SHP77 (cell line): ENCODE measurements at regions not wholly inside any gene's neighbourhood (a gene's known extent, or its start where the extent isn't known, plus 50 kb on each side); places are given as distances from the start of the nearest gene placed in this dataset.

Source experiments
- DNase-seq, 2 experiments: peaks; one replicate each; lab custom pipeline; 2025; lab: John Stamatoyannopoulos, UW

- DNase-seq, result no peak
Measured at GRCh38 chr1:57868239-57868638, 444.4 kb upstream of the DAB1 start.

DNA sequence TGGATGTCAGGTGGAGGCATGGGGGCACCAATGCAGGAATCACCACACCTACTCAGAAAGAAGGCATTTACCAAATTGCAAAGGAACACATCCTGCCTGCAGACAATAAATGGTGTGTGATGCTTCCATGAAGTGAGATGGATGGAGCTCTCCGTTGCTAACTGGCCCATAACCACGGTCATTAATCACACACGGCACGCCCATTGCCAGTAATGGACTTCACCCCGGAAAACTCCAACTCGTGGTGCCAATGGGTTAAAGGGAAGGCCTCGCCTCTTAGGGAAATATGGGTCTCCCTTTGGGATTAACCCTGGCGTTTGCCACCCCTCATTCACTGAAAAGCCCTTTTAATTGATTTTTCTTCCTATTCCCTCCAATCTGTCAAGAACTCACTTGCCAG, 443.1 kb upstream of the DAB1 start:
- DNase-seq, result no peak

DNA sequence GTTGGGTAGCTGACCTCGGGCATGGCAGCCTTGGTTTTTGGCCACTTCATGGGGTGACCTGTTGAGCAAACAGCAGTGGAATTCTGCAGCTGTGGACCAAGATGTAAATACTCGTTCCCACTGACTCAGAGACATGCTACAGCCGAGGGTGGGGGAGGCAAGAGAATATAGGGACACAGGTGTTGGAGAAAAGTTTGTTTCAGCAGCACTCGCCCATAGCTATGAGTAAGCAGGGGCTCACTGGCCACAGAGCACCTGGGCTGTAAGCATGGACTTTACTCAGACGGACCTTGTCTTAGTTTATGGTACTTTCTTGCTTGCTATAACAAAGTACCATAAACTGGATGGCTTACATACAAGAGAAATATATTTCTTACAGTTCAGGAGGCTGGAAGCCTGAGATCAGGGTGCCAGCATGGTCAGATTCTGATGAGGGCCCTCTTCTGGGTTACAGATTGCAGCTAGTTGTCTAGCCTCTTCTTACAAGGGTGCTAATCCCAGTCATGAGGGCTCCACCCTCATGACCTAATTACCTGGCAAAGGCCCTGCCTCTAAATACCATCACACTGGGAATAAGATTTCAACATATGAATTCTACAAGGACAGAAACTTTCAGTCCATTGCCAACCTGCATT, 437.2 kb upstream of the DAB1 start:
- DNase-seq, result no peak

DNA sequence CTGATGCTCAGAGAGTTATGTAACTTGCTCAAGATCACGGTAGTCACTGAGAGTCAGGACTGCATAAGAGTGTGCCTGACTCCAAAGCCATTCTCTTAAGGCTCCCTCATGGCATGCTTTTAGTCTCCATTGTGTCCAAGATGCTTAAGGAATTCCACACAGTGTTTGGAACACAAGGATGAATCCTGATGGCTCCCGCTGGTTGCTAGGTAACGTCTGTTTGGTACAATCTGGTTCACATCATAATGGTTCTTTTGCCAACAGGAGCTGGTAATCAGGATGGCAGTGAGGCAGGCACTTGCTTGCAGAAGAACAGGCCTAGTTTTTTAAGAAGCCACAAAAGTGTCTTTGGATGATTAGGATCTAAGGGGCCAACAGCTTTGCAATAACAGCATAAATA, 436.5 kb upstream of the DAB1 start:
- DNase-seq, result no peak

GRCh38 chr1:57858740-57859139, 434.9 kb upstream of the DAB1 start:
- DNase-seq, result no peak

GRCh38 chr1:57857809-57858208, 433.9 kb upstream of the DAB1 start:
- DNase-seq, result no peak

DNA sequence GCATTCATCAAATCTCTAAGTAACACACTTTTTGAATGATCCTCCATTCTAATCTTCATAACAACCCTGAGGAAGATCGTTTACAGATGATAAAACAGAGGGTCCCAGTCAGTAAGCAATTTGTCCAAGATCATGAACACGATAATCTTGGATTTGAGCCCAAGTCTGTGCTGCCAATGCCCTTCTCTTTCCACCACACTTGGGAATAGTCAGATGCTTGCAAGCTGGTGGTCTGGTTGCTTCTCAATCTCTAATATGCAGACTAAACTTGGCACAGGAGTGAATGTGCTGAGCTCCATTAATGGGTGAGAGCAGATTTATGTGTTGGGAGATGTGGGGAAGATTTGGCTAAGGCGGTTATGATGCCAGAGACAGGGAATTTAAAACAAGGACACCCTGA, 430.6 kb upstream of the DAB1 start:
- no peak for DNase-seq

DNA sequence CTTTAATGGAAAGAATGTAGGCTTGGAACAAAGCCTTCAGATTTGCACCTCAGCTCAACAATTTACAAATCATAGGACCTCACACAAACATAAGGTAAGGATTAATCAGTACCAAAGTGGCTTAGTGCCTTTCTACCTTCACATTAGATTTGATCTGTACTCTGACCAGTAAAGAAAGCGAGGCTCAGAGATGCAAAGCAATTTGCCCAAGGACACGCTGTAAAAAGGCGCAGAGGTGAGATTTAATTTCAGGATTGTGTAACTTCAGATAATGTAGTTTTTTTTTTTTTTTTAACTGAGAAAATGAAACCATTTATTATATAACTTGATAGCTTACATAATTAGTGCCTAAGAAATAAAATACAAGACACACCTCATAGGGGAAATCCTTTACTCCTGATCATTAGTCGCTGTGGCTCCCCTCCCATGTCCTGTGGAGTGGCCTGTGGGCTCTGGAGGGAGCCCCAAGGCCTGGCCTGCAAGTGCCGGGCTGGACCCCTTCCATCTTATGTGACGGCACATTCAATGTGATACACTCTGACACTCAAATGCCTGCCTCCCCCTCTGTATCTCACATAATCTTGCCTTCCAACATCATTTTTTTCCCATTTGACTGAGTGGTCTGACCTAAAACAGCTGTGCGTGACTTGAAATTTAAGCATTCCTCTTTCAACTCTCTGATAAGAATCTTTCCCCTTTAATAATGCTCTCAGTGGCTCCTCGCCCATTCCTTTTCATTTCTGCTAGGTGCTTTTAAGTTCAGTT, 426.5 kb upstream of the DAB1 start:
- no peak for DNase-seq

- no peak for DNase-seq
Measured at GRCh38 chr1:57848406-57848805, 424.5 kb upstream of the DAB1 start.

DNA sequence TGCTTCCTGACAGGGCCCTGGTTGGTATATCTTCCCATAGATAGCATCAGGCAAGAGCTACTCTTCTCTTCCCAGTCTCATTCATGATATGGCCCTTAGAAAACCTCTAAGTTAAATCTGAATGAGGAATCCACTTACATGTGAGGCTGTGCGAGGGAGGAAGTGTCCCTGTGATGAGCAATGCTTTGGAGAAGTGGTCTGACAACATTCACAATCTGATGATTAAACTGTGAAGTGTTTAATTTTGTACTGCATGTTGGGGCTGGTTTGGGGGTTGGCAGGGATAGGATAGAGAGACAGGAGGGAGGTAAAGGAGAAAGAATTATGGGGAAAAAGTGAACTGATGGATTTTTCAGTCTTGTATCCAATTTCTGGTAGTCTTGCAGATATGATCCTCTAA, 421.2 kb upstream of the DAB1 start:
- DNase-seq, result no peak

- DNase-seq, result no peak
Measured at GRCh38 chr1:57844382-57844980, 420.6 kb upstream of the DAB1 start.

GRCh38 chr1:57843760-57844159, 419.9 kb upstream of the DAB1 start:
- DNase-seq, result no peak

GRCh38 chr1:57839526-57839925, 415.7 kb upstream of the DAB1 start:
- no peak for DNase-seq

DNA sequence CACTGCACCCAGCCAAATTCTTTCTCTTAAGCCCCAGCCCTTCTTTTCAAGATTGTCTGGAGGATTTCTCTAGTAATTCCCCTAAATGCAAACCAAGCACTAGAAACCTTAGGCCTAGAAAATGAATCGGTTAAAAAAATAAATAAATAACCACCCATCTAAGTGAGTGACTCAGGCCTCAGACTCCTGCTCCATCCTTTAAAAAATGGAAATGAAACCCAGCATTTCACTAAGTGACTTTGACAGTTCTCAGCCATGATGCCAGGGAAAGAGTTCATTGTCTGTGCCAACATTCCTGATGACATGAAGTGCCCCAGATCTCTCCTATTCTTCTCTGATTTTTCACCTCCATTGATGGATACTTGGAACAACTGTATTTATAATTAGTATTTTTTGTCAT, 415.2 kb upstream of the DAB1 start:
- no peak for DNase-seq

- DNase-seq, result no peak
Measured at GRCh38 chr1:57835620-57836019, 411.8 kb upstream of the DAB1 start.

DNA sequence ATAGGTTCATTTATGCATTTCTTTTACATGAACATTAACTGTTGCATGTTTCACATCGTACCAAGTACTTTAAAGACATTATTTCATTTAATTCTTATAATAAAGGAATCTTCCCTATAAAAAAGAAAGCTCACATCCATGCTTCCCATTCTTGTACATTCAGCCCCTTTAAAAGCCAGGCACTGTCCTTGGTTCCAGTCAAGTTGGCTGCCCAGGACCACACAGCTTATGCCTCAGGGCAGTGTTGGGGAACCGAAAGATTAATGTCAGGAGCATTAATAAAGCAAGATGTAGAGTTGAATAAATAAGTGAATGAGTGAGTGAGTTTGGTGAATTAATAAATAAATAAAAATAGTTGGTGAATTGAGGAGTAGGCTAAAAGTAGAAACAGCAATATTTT, 409.4 kb upstream of the DAB1 start:
- no peak for DNase-seq

- no peak for DNase-seq
Measured at GRCh38 chr1:57832612-57833011, 408.8 kb upstream of the DAB1 start.

- no peak for DNase-seq
Measured at GRCh38 chr1:57831624-57832023, 407.8 kb upstream of the DAB1 start.

DNA sequence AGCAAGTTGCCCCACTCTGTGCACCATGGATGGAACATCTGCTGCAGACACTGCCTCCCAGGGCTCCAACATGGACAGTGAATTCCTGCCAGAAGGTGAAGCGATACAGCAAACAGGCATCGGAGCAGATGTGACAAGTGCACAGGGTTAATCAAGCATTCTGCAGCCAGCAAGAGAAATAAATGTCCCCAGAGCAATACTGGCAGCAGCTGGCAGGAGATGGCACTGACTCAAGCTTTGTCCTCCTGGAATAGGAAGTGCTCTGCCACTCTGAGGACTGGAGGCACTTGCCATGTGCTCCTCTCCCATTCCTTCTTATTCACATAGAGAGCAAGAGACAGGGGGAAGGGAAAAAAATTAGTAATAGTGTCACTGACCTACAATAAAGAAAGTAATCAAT, 402.7 kb upstream of the DAB1 start:
- DNase-seq, result no peak

DNA sequence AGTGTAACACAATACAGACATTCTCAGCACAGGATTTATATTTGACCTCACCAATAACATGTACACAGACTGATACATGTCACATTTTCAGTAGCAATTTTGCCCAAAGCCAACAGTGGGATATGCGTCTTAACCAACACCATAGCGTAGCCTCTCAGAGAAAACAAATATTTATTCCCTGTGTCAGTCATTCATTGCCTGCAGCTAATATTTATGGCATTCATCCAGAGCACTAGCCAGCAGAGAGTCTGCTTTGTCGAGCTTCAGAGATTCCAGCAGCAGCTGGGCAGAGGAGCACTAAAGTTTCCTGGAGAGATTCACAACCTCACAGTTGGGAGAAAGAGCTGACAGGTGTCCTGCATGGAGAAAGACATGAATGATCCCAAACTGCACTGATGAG, 400.7 kb upstream of the DAB1 start:
- DNase-seq, result no peak

- DNase-seq, result no peak
Measured at GRCh38 chr1:57820356-57821095, 396.7 kb upstream of the DAB1 start.

DNA sequence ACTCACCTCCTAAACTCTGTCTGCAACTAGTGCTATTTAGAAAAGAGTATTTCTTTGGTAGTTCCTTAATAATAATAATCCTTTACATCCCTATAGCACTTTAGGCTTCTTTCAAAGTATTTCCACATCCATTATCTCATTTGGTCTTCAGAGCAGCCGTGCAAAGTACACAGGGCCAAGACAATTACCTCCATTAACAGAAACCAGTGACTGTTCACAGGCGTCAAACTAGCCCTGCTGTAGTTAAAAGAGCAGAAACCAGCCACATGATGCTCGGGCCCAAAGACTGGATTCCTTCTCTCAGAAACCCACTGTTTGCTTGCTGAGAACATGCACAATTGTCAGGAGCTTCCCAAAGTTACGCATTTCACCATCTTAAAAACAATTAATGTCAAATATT, 396.0 kb upstream of the DAB1 start:
- no peak for DNase-seq

- DNase-seq, result no peak
Measured at GRCh38 chr1:57803586-57803985, 379.7 kb upstream of the DAB1 start.
